ENCODE measurements at regions not wholly inside any gene's neighbourhood (a gene's known extent, or its start where the extent isn't known, plus 50 kb on each side); places are given as distances from the start of the nearest gene placed in this dataset.
A peak's percentile ranks its signal among the peaks of the same experiment; 100 is the strongest.

DNA sequence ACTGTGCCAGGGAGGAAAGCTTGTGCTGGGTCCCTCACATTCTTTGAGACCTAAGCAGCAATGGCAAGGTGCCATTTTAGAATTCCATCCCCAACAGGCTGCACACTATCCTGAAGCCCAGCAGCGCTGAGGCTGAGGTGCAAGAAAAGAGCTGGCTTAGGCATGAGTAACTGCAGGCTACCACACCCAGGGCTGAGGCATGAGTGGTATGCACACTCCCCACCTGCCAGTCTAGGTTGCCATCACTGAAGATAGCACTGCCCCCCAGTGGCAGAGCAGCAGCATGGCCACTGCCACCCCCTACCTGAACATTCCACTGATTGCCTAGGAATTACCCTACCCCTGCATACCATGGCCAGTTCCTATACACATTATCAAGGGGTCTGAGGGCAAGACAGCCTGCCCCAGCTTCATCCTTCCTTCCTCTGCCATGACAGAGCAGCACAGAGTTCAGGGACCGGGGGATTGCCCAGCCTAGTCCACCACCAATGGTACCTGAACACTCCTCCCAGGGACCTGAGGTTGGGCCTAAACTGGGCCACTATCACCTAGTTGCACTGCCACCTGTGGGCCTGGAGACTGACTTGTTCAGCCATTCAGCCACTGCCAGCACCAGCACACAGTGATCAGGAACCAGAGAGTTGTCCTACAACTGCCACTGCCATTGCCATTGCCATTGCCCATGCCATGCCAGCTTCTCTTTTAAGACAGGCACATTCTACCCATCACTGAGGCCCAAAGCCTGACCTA lies 129.8 kb downstream of the SATB1 start:
- Histone ChIP-seq H3K9me3 (replicated peaks; ENCODE audit: low read length) (no peaks in the 10 kb centered on the region), H3K36me3 (ENCODE audit: insufficient read depth, low read length) (no peaks in the 10 kb centered on the region), H3K4me3 (ENCODE audit: low read length) (no peak overlapping the region), H3K9ac (ENCODE audit: low read depth, low read length) (no peak overlapping the region), H3K27me3 (ENCODE audit: control insufficient read depth, insufficient read depth, low read length) (no peaks in the 10 kb centered on the region), H3K4me1 (ENCODE audit: control insufficient read depth, insufficient read depth, low read length) (peaks cover 6% of the 10 kb centered on the region), H3K4me2 (ENCODE audit: low read length) (peak overlapping the region; percentile 1)

DNA sequence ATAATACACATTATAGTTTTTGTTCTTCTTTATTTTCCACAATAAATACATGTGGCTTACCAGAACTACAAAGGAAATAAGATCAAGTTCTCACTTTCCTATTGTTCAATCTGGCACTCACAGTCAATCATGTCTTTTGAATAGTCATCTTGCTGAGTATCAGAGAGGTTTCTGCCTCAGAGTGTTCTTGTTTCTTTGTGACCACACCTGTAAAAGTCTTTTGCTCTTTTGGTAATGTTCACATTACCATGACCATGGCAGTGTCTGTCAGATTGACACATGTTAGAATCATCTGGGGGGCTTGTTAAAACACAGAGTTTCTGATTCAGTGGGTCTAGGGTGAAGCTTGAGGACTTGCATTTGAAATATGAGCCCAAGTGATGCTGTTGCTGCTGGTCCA lies 135.0 kb downstream of the SATB1 start:
- peaks cover 6% of the 10 kb centered on the region for H3K4me1 ChIP-seq (ENCODE audit: control insufficient read depth, insufficient read depth, low read length)
- H3K9me3 ChIP-seq (replicated peaks; ENCODE audit: low read length) = no peaks in the 10 kb centered on the region
- H3K4me3 ChIP-seq (ENCODE audit: low read length) = no peak overlapping the region
- no peak overlapping the region for H3K9ac ChIP-seq (ENCODE audit: low read depth, low read length)
- H3K4me2 ChIP-seq (ENCODE audit: low read length) = no peak overlapping the region
- no peaks in the 10 kb centered on the region for H3K27me3 ChIP-seq (ENCODE audit: control insufficient read depth, insufficient read depth, low read length)
- no peaks in the 10 kb centered on the region for H3K36me3 ChIP-seq (ENCODE audit: insufficient read depth, low read length)

DNA sequence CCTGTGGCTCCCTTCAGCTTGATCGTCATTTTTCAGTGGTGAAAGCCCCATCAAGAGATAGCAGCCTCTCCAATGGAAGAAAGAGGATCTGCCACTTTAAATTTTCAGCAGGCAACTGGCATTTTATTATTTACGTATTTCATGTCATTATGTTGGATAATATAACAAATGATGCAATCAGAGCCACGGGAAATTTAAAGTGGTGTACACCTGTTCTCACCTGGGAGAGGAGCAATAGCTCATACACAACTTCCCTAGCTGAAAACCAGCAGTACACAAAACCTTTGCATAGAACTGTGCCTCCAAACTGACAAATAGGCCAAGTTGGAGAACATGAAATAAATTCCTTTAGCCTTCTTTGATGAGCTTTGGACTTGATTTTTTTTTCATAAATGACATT lies 136.9 kb downstream of the SATB1 start:
- Histone ChIP-seq H3K36me3 (ENCODE audit: insufficient read depth, low read length) (no peaks in the 10 kb centered on the region), H3K4me2 (ENCODE audit: low read length) (no peak overlapping the region), H3K27me3 (ENCODE audit: control insufficient read depth, insufficient read depth, low read length) (no peaks in the 10 kb centered on the region), H3K9me3 (replicated peaks; ENCODE audit: low read length) (no peaks in the 10 kb centered on the region), H3K4me1 (ENCODE audit: control insufficient read depth, insufficient read depth, low read length) (no peaks in the 10 kb centered on the region), H3K9ac (ENCODE audit: low read depth, low read length) (no peak overlapping the region), H3K4me3 (ENCODE audit: low read length) (no peak overlapping the region)

DNA sequence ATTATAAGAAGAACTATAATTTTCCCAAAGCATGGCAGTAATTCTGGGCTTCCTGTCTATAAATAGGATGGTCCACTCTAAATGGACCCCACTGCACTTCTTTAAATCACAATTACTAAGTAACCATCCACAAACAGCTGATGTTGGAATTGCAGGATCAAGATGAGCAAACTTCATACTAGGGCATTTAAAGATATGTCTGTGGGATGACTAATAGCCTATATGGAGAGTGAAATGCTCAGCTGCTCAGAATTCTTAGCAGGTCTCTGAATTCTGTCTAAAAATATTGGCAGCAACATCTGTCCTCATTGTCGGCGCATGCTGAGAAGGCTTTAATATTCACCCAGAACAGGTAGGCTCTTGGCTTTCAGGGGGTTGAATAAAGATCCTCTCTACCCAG lies 140.4 kb downstream of the SATB1 start:
- Histone ChIP-seq H3K4me3 (ENCODE audit: low read length) (no peak overlapping the region), H3K4me1 (ENCODE audit: control insufficient read depth, insufficient read depth, low read length) (no peaks in the 10 kb centered on the region), H3K9me3 (replicated peaks; ENCODE audit: low read length) (no peaks in the 10 kb centered on the region), H3K9ac (ENCODE audit: low read depth, low read length) (no peak overlapping the region), H3K27me3 (ENCODE audit: control insufficient read depth, insufficient read depth, low read length) (no peaks in the 10 kb centered on the region), H3K36me3 (ENCODE audit: insufficient read depth, low read length) (no peaks in the 10 kb centered on the region), H3K4me2 (ENCODE audit: low read length) (no peak overlapping the region)

DNA sequence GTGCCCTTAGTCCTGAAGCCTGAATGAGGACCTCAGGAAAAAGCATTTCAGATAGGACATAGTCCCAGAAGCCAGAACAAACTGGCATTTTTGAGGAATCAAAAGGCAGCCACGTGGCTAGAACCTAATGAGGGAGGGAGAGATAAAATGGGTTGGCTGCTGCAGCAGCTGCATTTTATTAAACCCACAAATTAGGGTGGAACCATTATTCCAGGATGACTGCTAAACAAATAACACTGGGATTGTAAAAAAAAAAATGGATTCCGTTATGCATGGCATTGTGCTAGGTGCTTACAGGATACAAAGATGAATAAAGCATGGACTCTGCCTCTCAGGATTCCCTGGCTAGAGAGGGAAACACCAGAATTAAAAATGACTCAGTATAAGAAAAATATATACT lies 141.5 kb downstream of the SATB1 start:
- H3K9me3 ChIP-seq (replicated peaks; ENCODE audit: low read length) = no peaks in the 10 kb centered on the region
- no peak overlapping the region for H3K9ac ChIP-seq (ENCODE audit: low read depth, low read length)
- no peaks in the 10 kb centered on the region for H3K27me3 ChIP-seq (ENCODE audit: control insufficient read depth, insufficient read depth, low read length)
- no peaks in the 10 kb centered on the region for H3K4me1 ChIP-seq (ENCODE audit: control insufficient read depth, insufficient read depth, low read length)
- no peak overlapping the region for H3K4me2 ChIP-seq (ENCODE audit: low read length)
- H3K4me3 ChIP-seq (ENCODE audit: low read length) = no peak overlapping the region
- no peaks in the 10 kb centered on the region for H3K36me3 ChIP-seq (ENCODE audit: insufficient read depth, low read length)

DNA sequence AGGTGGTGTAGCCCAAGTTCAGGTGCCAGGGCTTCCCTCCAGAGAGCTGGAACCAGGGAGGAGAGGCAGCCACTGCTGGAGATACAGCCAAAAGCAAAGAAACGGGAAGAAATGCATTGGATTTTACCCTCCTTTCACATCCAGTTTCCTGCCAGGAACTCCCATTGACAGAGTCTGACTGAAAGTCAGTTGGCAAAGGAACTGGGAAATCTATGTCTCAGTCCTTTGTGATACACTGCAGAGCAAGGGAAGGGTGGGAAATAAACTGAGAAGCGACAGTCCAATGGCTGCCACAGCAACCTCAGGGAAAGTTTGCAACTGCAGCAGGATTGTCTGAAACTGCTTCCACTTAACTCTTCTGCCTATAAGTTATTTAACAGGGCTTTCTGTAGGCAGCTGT lies 142.6 kb downstream of the SATB1 start:
- no peaks in the 10 kb centered on the region for H3K4me1 ChIP-seq (ENCODE audit: control insufficient read depth, insufficient read depth, low read length)
- H3K36me3 ChIP-seq (ENCODE audit: insufficient read depth, low read length) = no peaks in the 10 kb centered on the region
- H3K9ac ChIP-seq (ENCODE audit: low read depth, low read length) = no peak overlapping the region
- no peak overlapping the region for H3K4me2 ChIP-seq (ENCODE audit: low read length)
- H3K27me3 ChIP-seq (ENCODE audit: control insufficient read depth, insufficient read depth, low read length) = no peaks in the 10 kb centered on the region
- H3K4me3 ChIP-seq (ENCODE audit: low read length) = no peak overlapping the region
- no peaks in the 10 kb centered on the region for H3K9me3 ChIP-seq (replicated peaks; ENCODE audit: low read length)

DNA sequence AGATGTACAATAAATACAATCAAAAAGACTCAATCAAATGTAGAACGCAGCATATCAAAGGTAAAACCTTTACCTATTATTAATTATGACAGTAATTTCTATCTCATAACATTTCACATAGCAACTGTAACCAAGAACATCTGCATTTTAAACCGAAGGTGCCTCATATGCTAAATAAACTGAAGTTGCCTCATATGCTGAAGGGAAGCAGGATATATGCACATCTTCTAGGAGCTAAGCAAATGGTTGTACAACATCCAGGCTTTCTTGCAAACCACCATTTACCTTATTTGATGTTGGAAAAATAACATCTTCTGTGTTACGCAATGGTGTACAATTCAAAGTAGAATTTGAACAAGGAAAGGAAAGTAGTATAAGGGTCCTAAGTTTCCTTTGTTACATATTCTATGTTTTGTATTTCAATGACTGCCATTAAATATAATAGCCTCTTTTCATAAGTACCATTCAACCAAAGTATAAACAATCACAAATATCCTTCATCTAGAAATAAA lies 145.9 kb downstream of the SATB1 start:
- H3K4me2 ChIP-seq (ENCODE audit: low read length) = no peak overlapping the region
- no peaks in the 10 kb centered on the region for H3K36me3 ChIP-seq (ENCODE audit: insufficient read depth, low read length)
- H3K9ac ChIP-seq (ENCODE audit: low read depth, low read length) = no peak overlapping the region
- H3K9me3 ChIP-seq (replicated peaks; ENCODE audit: low read length) = no peaks in the 10 kb centered on the region
- no peak overlapping the region for H3K4me3 ChIP-seq (ENCODE audit: low read length)
- no peaks in the 10 kb centered on the region for H3K4me1 ChIP-seq (ENCODE audit: control insufficient read depth, insufficient read depth, low read length)
- no peaks in the 10 kb centered on the region for H3K27me3 ChIP-seq (ENCODE audit: control insufficient read depth, insufficient read depth, low read length)

DNA sequence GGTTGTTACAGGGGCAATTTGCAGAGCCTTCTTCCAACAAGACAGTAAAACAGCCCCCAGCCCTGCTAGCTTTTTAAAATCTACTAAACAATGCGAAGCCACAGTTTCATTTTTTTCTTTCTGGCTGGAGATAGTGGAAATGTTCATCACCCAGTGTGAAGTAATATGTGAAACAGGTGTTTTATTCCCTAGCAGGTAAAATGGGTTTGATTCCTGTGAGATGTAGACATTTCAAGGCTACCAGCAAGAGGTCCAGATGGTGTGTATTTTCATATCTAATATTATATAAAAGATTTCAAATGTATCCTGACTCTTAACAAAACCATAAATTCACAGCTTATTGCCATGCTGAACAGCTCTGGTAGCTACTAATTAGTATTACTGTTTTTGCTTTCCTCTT lies 160.3 kb downstream of the SATB1 start:
- no peaks in the 10 kb centered on the region for H3K36me3 ChIP-seq (ENCODE audit: insufficient read depth, low read length)

DNA sequence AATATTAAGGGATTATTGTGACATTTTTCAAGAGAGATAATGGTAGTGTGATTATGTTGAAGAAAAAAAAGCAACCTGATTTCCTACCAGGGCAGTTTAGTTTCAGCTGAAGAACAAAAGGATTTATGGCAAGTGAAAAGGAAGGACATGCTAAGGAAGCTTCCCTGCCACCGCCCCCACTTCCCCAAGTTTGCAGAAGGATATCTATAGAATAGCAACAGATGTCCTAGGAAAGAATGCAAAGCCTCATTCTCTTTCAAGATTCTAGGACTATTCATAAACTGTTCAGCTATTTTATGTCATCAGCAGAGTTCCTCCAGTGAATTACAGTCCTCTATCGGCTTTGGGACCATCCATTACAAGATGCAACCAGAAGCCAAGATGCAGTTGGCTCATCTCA lies 160.8 kb downstream of the SATB1 start:
- no peaks in the 10 kb centered on the region for H3K9me3 ChIP-seq (replicated peaks; ENCODE audit: low read length)

More for the DNA sequence above, 160.3 kb downstream of the SATB1 start:
- no peaks in the 10 kb centered on the region for H3K4me1 ChIP-seq (ENCODE audit: control insufficient read depth, insufficient read depth, low read length)
- H3K4me3 ChIP-seq (ENCODE audit: low read length) = no peak overlapping the region
- no peak overlapping the region for H3K4me2 ChIP-seq (ENCODE audit: low read length)
- no peak overlapping the region for H3K9ac ChIP-seq (ENCODE audit: low read depth, low read length)
- H3K27me3 ChIP-seq (ENCODE audit: control insufficient read depth, insufficient read depth, low read length) = no peaks in the 10 kb centered on the region
- no peaks in the 10 kb centered on the region for H3K9me3 ChIP-seq (replicated peaks; ENCODE audit: low read length)

DNA sequence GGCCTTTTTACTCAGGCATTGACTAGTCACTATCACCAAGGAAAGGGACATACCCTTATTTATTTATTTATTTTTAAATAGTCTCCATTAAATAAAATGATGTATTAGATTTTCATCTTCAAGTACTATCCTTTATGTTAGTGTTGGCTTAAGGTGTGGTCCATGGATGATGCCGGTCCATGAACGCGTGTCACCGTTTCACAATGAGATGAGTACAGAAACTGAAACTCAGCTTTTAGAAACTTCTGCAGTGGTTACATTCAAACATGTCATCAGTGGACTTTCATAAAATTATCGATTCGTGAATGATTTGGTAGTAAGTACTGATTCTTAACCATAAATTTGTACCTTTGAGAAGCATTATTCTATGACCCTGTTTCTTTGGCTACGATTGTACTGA lies 166.6 kb downstream of the SATB1 start:
- no peak overlapping the region for H3K9ac ChIP-seq (ENCODE audit: low read depth, low read length)
- H3K4me3 ChIP-seq (ENCODE audit: low read length) = no peak overlapping the region
- no peaks in the 10 kb centered on the region for H3K27me3 ChIP-seq (ENCODE audit: control insufficient read depth, insufficient read depth, low read length)
- no peaks in the 10 kb centered on the region for H3K36me3 ChIP-seq (ENCODE audit: insufficient read depth, low read length)
- H3K9me3 ChIP-seq (replicated peaks; ENCODE audit: low read length) = no peaks in the 10 kb centered on the region
- no peaks in the 10 kb centered on the region for H3K4me1 ChIP-seq (ENCODE audit: control insufficient read depth, insufficient read depth, low read length)
- no peak overlapping the region for H3K4me2 ChIP-seq (ENCODE audit: low read length)

More for the DNA sequence above, 160.8 kb downstream of the SATB1 start:
- Histone ChIP-seq H3K27me3 (ENCODE audit: control insufficient read depth, insufficient read depth, low read length) (no peaks in the 10 kb centered on the region), H3K4me2 (ENCODE audit: low read length) (no peak overlapping the region), H3K36me3 (ENCODE audit: insufficient read depth, low read length) (no peaks in the 10 kb centered on the region), H3K9ac (ENCODE audit: low read depth, low read length) (no peak overlapping the region), H3K4me3 (ENCODE audit: low read length) (no peak overlapping the region), H3K4me1 (ENCODE audit: control insufficient read depth, insufficient read depth, low read length) (no peaks in the 10 kb centered on the region)

DNA sequence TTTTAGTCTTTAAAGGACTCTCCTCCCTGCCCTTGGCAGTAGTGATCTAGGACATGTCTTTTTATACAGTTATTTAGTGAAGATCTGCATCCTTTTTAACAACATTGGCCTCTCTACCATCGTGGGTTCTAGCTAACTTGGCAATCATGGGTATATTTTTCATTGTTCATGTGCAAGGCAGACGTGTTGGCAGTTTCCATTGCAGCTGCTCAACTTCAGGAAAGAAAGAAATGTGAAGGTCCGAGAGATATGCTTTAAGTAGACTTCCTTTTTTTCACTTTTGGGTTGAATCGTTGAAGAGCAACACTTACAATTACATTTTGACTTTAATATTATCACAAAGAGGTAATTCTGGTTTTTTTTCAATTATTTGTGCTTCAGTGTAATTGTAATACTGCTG lies 172.6 kb downstream of the SATB1 start:
- no peaks in the 10 kb centered on the region for H3K9me3 ChIP-seq (replicated peaks; ENCODE audit: low read length)
- no peak overlapping the region for H3K4me2 ChIP-seq (ENCODE audit: low read length)
- no peak overlapping the region for H3K4me3 ChIP-seq (ENCODE audit: low read length)
- H3K27me3 ChIP-seq (ENCODE audit: control insufficient read depth, insufficient read depth, low read length) = no peaks in the 10 kb centered on the region
- no peak overlapping the region for H3K9ac ChIP-seq (ENCODE audit: low read depth, low read length)
- no peaks in the 10 kb centered on the region for H3K36me3 ChIP-seq (ENCODE audit: insufficient read depth, low read length)
- H3K4me1 ChIP-seq (ENCODE audit: control insufficient read depth, insufficient read depth, low read length) = no peaks in the 10 kb centered on the region

DNA sequence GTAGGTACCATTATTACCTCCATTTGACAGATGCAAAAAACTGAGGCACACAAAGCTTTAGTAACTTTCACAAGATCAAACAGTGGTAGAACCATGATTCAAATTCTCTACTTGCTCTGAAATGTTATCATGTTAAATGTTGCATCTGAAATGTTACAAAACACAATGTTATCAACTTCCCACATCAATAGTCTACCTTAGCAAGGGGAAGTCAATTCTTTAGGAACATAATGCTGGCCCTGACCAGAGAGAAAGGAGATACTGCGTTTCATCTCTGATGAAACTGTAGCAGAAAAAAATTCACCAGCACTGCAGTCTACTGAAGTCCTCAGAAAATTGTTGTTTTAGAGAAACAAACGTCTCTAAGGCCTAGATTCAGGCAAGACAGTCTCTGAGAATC lies 174.1 kb downstream of the SATB1 start:
- H3K4me3 ChIP-seq (ENCODE audit: low read length) = no peak overlapping the region
- H3K36me3 ChIP-seq (ENCODE audit: insufficient read depth, low read length) = no peaks in the 10 kb centered on the region
- no peak overlapping the region for H3K4me2 ChIP-seq (ENCODE audit: low read length)
- H3K9ac ChIP-seq (ENCODE audit: low read depth, low read length) = no peak overlapping the region
- no peaks in the 10 kb centered on the region for H3K4me1 ChIP-seq (ENCODE audit: control insufficient read depth, insufficient read depth, low read length)
- no peaks in the 10 kb centered on the region for H3K9me3 ChIP-seq (replicated peaks; ENCODE audit: low read length)
- H3K27me3 ChIP-seq (ENCODE audit: control insufficient read depth, insufficient read depth, low read length) = no peaks in the 10 kb centered on the region
